ENCODE measurements at regions not wholly inside any gene's neighbourhood (a gene's known extent, or its start where the extent isn't known, plus 50 kb on each side); places are given as distances from the start of the nearest gene placed in this dataset.

DNA sequence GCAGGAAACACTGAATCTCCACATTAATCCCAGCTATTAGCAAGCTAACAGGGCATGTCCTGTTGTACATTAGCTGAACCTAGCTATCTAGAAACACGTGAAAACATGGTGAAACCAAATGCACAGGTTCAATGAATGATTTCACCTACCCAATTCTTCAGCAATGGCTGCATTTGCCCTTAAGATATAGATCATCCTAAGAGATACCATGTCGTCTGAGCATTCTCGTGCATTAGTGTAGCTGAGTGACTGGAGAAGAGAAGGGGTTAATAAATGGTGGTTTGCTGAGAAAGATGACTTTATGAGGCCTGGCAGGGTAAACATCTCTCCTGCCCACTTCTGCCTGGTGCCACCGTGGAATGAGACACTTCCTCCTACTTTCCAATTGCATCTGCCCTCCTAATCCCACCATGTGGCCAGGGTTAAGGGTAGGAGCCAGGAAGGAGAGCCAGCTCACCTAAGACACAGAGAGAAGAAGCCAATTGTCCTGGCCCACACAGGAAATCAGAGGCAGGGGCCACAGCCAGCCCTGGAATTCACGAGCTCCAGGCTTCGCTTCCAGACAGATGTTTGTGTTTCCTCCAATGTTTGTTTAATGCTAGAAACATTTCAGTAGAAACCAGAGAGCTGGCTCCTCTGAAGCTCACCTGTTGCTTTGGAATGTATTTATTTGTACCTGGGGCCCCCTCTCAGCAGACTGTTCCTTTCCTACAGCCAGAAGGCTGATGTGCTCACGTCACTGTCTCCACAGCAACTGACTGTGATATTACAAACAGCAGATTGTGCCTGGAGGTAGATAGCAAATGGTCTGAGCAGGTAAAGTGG, 126.0 kb upstream of the PARP11 start:
- intact Hi-C loops (cut with micrococcal nuclease; ENCODE audit: unreplicated experiment): loop anchor here (5.0 to 10.0 kb wide), 2 partner anchors 38 to 276 kb away; partner anchors contain the start of gene CCND2
- CTCF ChIA-PET: interaction anchor here (0.5 kb wide), 1 partner anchor 19 kb away, joined by 3 read pairs; no protein-coding TSS in a partner anchor
- no TSS peak for BruUV-seq (replicated peaks)
- no peak overlapping the region for H3K27ac ChIP-seq (ENCODE audit: low read length)
- no peak overlapping the region for H3K4me3 ChIP-seq (ENCODE audit: low read depth in 2 of 2, low read length in 2 of 2)
- POLR2A ChIA-PET: no interaction called here
- ATAC-seq (no peak), DNase-seq (ENCODE audit: low read depth, low spot score) (no peak)
- H3K4me1 ChIP-seq (ENCODE audit: control insufficient read depth, insufficient read depth, low read length): no peaks in the 10 kb centered on the region
- no peaks in the 10 kb centered on the region for H3K36me3 ChIP-seq (ENCODE audit: control insufficient read depth, insufficient read depth, low read length)
- no peaks in the 10 kb centered on the region for H3K9me3 ChIP-seq (ENCODE audit: control insufficient read depth, insufficient read depth, low read depth, low read length)
- in situ Hi-C loops (cut with HindIII; ENCODE audit: low pct_unique_long_range_greater_than_20kb, low sequenced_read_pairs): no loop called here
- no peak for TF ChIP-seq SIN3A (IDR thresholded peaks at IDR 0.05; ENCODE audit: borderline replicate concordance, insufficient read depth, low read depth, low read length)
- no peak for TF ChIP-seq TCF7L2 (IDR thresholded peaks at IDR 0.05; ENCODE audit: low read depth, low read length)
- TF ChIP-seq, protein P1, sequence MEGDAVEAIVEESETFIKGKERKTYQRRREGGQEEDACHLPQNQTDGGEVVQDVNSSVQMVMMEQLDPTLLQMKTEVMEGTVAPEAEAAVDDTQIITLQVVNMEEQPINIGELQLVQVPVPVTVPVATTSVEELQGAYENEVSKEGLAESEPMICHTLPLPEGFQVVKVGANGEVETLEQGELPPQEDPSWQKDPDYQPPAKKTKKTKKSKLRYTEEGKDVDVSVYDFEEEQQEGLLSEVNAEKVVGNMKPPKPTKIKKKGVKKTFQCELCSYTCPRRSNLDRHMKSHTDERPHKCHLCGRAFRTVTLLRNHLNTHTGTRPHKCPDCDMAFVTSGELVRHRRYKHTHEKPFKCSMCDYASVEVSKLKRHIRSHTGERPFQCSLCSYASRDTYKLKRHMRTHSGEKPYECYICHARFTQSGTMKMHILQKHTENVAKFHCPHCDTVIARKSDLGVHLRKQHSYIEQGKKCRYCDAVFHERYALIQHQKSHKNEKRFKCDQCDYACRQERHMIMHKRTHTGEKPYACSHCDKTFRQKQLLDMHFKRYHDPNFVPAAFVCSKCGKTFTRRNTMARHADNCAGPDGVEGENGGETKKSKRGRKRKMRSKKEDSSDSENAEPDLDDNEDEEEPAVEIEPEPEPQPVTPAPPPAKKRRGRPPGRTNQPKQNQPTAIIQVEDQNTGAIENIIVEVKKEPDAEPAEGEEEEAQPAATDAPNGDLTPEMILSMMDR (IDR thresholded peaks at IDR 0.05): no peak
- no peak for TF ChIP-seq POLR2AphosphoS5 (IDR thresholded peaks at IDR 0.05; ENCODE audit: low read depth, low read length)
- TF ChIP-seq, protein P2, sequence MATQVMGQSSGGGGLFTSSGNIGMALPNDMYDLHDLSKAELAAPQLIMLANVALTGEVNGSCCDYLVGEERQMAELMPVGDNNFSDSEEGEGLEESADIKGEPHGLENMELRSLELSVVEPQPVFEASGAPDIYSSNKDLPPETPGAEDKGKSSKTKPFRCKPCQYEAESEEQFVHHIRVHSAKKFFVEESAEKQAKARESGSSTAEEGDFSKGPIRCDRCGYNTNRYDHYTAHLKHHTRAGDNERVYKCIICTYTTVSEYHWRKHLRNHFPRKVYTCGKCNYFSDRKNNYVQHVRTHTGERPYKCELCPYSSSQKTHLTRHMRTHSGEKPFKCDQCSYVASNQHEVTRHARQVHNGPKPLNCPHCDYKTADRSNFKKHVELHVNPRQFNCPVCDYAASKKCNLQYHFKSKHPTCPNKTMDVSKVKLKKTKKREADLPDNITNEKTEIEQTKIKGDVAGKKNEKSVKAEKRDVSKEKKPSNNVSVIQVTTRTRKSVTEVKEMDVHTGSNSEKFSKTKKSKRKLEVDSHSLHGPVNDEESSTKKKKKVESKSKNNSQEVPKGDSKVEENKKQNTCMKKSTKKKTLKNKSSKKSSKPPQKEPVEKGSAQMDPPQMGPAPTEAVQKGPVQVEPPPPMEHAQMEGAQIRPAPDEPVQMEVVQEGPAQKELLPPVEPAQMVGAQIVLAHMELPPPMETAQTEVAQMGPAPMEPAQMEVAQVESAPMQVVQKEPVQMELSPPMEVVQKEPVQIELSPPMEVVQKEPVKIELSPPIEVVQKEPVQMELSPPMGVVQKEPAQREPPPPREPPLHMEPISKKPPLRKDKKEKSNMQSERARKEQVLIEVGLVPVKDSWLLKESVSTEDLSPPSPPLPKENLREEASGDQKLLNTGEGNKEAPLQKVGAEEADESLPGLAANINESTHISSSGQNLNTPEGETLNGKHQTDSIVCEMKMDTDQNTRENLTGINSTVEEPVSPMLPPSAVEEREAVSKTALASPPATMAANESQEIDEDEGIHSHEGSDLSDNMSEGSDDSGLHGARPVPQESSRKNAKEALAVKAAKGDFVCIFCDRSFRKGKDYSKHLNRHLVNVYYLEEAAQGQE (IDR thresholded peaks at IDR 0.05; ENCODE audit: insufficient read depth in 1 of 2, low read depth in 2 of 2, low read length in 1 of 2): no peak
- H3K27me3 ChIP-seq (ENCODE audit: control insufficient read depth, insufficient read depth, low read length): no peaks in the 10 kb centered on the region; the same call in 1 of the 2 replicates

DNA sequence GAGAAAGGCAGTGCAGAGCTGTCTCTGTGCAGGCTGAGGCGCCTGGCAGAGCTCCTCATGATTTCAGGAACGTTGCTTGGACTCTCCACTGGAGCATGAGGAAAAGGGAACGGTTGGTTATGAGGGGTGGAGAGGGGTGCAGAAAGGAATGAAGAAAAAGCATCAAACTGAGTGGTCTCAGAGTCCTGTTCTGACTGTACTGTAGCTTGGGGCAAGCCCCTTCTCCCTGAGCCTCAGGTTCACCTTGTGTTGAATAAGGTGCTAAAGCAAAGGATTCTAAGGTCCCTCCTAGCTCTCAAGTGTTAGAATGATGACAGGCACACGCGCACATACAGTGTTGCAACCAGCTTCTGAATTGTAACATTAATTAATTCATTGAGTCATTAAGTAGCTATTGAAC, 125.2 kb upstream of the PARP11 start:
- no TSS peak for BruUV-seq (replicated peaks)
- Histone ChIP-seq H3K36me3 (ENCODE audit: control insufficient read depth, insufficient read depth, low read length) (no peaks in the 10 kb centered on the region), H3K9me3 (ENCODE audit: control insufficient read depth, insufficient read depth, low read depth, low read length) (no peaks in the 10 kb centered on the region), H3K27me3 (ENCODE audit: control insufficient read depth, insufficient read depth, low read length) (no peaks in the 10 kb centered on the region; the same call in 1 of the 2 replicates), H3K4me1 (ENCODE audit: control insufficient read depth, insufficient read depth, low read length) (no peaks in the 10 kb centered on the region), H3K27ac (ENCODE audit: low read length) (no peak overlapping the region), H3K4me3 (ENCODE audit: low read depth in 2 of 2, low read length in 2 of 2) (no peak overlapping the region)
- ChIA-PET POLR2A (no interaction called here), CTCF (interaction anchor here (0.5 kb wide), 1 partner anchor 19 kb away, joined by 3 read pairs; no protein-coding TSS in a partner anchor)
- in situ Hi-C loops (cut with HindIII; ENCODE audit: low pct_unique_long_range_greater_than_20kb, low sequenced_read_pairs) (no loop called here), intact Hi-C loops (cut with micrococcal nuclease; ENCODE audit: unreplicated experiment) (loop anchor here (5.0 to 10.0 kb wide), 2 partner anchors 39 to 276 kb away; partner anchors contain the start of gene CCND2)
- DNase-seq (ENCODE audit: low read depth, low spot score) (no peak), ATAC-seq (no peak)
- TF ChIP-seq, protein P2 (IDR thresholded peaks at IDR 0.05; ENCODE audit: insufficient read depth in 1 of 2, low read depth in 2 of 2, low read length in 1 of 2): no peak
- no peak for TF ChIP-seq TCF7L2 (IDR thresholded peaks at IDR 0.05; ENCODE audit: low read depth, low read length)
- TF ChIP-seq, protein P1 (IDR thresholded peaks at IDR 0.05): no peak
